Keratinocyte (primary cell): ENCODE measurements at regions not wholly inside any gene's neighbourhood (a gene's known extent, or its start where the extent isn't known, plus 50 kb on each side); places are given as distances from the start of the nearest gene placed in this dataset.
"Not testable (repeated sequence)": the region's sequence is repeated elsewhere in the genome, so short reads cannot be mapped to it uniquely, and the experiment has no call there.

Experiments used
- DNase-seq: peaks from one replicate; pipeline ENCODE4 v3.0.0-alpha.2; 2011; ENCODE audit warnings: low read depth, missing footprints, low spot score
- FAIRE-seq: peaks from 2 replicates; lab custom pipeline; 2011; peaks lifted over from hg19 to GRCh38; lab: Jason Lieb, UNC
- H2AFZ ChIP-seq: 2 replicates; pipeline ENCODE4 v1.6.0; 2012; ENCODE audit warnings: low read length, control low read depth, inconsistent platforms; ENCODE audit not compliant: control insufficient read depth
- H3K27ac ChIP-seq: 2 replicates; pipeline ENCODE4 v1.5.1; 2011; ENCODE audit warnings: low read length; ENCODE audit not compliant: control insufficient read depth, insufficient read depth
- H3K27me3 ChIP-seq: 3 replicates; pipeline ENCODE4 v1.6.0; 2011; ENCODE audit warnings: low read length; ENCODE audit not compliant: control insufficient read depth, insufficient read depth; ENCODE audit errors: extremely low read depth
- H3K36me3 ChIP-seq, 2 experiments: 2 replicates in 1 of 2; 3 replicates in 1 of 2; pipeline ENCODE4 v1.5.1; 2011; ENCODE audit warnings: low read length in 2 of 2, mild to moderate bottlenecking in 1 of 2; ENCODE audit not compliant: control insufficient read depth in 2 of 2, insufficient read depth in 2 of 2; ENCODE audit errors: extremely low read depth in 1 of 2
- H3K4me1 ChIP-seq: 3 replicates; pipeline ENCODE4 v1.5.1; 2011; ENCODE audit warnings: low read length; ENCODE audit not compliant: control insufficient read depth, insufficient read depth; ENCODE audit errors: extremely low read depth
- H3K4me2 ChIP-seq: 3 replicates; pipeline ENCODE4 v1.6.0; 2011; ENCODE audit warnings: low read depth, low read length; ENCODE audit not compliant: control insufficient read depth, insufficient read depth; ENCODE audit errors: extremely low read depth
- H3K4me3 ChIP-seq, 3 experiments: fragments of 200-600 bp in 1 of 3; sonication (generic) in 1 of 3; 2 replicates in 2 of 3; 3 replicates in 1 of 3; pipeline ENCODE4 v1.5.1; 2011 to 2016; ENCODE audit warnings: low read length in 3 of 3, mild to moderate bottlenecking in 3 of 3, control low read depth in 2 of 3, inconsistent platforms in 1 of 3, low read depth in 1 of 3, mixed read lengths in 1 of 3, mixed run types in 1 of 3, moderate library complexity in 1 of 3; ENCODE audit not compliant: control insufficient read depth in 2 of 3, insufficient read depth in 2 of 3; ENCODE audit errors: extremely low read depth in 1 of 3
- H3K79me2 ChIP-seq: 2 replicates; pipeline ENCODE4 v1.6.0; 2012; ENCODE audit warnings: low read length; ENCODE audit not compliant: control insufficient read depth, insufficient read depth
- H3K9ac ChIP-seq: 3 replicates; pipeline ENCODE4 v1.6.0; 2011; ENCODE audit warnings: low read length; ENCODE audit not compliant: control insufficient read depth, insufficient read depth; ENCODE audit errors: extremely low read depth
- H3K9me1 ChIP-seq: 3 replicates; pipeline ENCODE4 v1.6.0; 2011; ENCODE audit warnings: low read length; ENCODE audit not compliant: control insufficient read depth, insufficient read depth; ENCODE audit errors: extremely low read depth
- H3K9me3 ChIP-seq: 2 replicates; pipeline ENCODE4 v1.5.1; 2012; ENCODE audit warnings: low read depth, low read length; ENCODE audit not compliant: control insufficient read depth
- H4K20me1 ChIP-seq: 3 replicates; pipeline ENCODE4 v1.6.0; 2011; ENCODE audit warnings: low read length; ENCODE audit not compliant: control insufficient read depth, insufficient read depth; ENCODE audit errors: extremely low read depth
- EZH2 ChIP-seq: IDR thresholded peaks from one replicate; pipeline ENCODE4 v1.6.1; 2012; ENCODE audit warnings: inconsistent platforms, mild to moderate bottlenecking, low read length, moderate library complexity
- dilution Hi-C: fragments of 300-500 bp; cut with MboI; formaldehyde crosslinking; loops from one replicate; pipeline ENCODE4 v1.7.0; 2020; ENCODE audit warnings: low sequenced_read_pairs; ENCODE audit not compliant: extremely low pct_ligation_motif_present
- TF ChIP-seq, protein P1 (sequence below), 3 experiments: IDR thresholded peaks in 1 of 3; conservative IDR thresholded peaks in 1 of 3; optimal IDR thresholded peaks in 1 of 3; 2 replicates in 2 of 3; 3 replicates in 1 of 3; pipeline versions ENCODE3 to v1.5.1; 2011; ENCODE audit warnings: low read length in 3 of 3, mild to moderate bottlenecking in 3 of 3, moderate library complexity in 2 of 3, control low read depth in 1 of 3, inconsistent platforms in 1 of 3; ENCODE audit not compliant: insufficient read depth in 2 of 3; ENCODE audit errors: extremely low read depth in 1 of 3

DNA sequence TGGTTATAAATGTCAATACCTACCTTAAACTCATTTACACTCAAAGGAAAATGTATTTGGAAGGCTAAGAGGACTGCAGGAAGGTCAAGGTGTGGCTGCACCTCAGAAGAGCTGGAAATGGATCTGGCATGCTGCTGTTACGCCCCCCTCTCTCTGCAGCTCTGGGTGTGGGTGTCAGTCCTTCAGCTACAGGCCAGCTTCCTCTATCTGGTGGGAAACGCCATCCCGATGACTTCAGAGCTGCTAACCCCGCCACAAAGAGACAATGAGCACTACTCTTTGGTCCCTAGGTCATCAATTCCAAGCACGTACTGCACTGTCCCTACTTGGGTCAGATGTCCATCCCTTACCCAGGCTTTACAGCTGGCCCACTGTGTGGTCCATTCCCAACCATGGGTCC is 74.2 kb downstream of the TEX35 start:
- DNase-seq (no peak), FAIRE-seq (no peak)
- TF ChIP-seq EZH2: no peak
- TF ChIP-seq, protein P1, sequence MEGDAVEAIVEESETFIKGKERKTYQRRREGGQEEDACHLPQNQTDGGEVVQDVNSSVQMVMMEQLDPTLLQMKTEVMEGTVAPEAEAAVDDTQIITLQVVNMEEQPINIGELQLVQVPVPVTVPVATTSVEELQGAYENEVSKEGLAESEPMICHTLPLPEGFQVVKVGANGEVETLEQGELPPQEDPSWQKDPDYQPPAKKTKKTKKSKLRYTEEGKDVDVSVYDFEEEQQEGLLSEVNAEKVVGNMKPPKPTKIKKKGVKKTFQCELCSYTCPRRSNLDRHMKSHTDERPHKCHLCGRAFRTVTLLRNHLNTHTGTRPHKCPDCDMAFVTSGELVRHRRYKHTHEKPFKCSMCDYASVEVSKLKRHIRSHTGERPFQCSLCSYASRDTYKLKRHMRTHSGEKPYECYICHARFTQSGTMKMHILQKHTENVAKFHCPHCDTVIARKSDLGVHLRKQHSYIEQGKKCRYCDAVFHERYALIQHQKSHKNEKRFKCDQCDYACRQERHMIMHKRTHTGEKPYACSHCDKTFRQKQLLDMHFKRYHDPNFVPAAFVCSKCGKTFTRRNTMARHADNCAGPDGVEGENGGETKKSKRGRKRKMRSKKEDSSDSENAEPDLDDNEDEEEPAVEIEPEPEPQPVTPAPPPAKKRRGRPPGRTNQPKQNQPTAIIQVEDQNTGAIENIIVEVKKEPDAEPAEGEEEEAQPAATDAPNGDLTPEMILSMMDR (optimal IDR thresholded peaks at IDR 0.05 in 1 of 3, IDR thresholded peaks at IDR 0.05 in 1 of 3, conservative IDR thresholded peaks at IDR 0.05 in 1 of 3; ENCODE audit: extremely low read depth in 1 of 3, insufficient read depth in 2 of 3, low read length in 3 of 3): no peak
- no peak overlapping the region for H3K9ac ChIP-seq
- H2AFZ ChIP-seq: no peak overlapping the region
- no peaks in the 10 kb centered on the region for H3K27me3 ChIP-seq
- H3K4me3 ChIP-seq: no peak overlapping the region
- H3K9me3 ChIP-seq: no peaks in the 10 kb centered on the region
- no peak overlapping the region for H3K4me2 ChIP-seq
- H4K20me1 ChIP-seq: no peaks in the 10 kb centered on the region
- H3K9me1 ChIP-seq: no peaks in the 10 kb centered on the region
- no peaks in the 10 kb centered on the region for H3K4me1 ChIP-seq
- H3K36me3 ChIP-seq: no peaks in the 10 kb centered on the region
- no peak overlapping the region for H3K27ac ChIP-seq
- dilution Hi-C loops: no loop called here
- H3K79me2 ChIP-seq: no peaks in the 10 kb centered on the region

DNA sequence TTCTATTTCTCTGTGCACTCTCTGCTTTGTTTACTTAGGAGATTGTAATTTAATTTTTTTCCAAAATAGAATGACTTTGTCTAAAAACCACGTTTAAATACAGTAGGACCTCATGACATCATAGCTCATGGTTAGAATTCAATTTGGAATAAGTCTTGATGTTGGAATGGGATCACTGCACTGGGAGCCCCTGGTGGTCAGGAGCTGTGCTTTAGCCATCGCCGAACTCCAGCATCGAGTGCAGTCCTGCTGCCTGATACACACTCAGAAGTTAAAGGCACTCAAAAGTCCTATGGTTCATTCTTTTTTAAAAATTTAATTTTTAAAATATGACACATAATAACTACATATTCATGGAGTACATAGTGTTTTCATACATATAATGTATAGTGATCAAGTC is 75.1 kb downstream of the TEX35 start:
- H3K79me2 ChIP-seq: no peaks in the 10 kb centered on the region
- H3K4me1 ChIP-seq: no peaks in the 10 kb centered on the region
- TF ChIP-seq, protein P1 (optimal IDR thresholded peaks at IDR 0.05 in 1 of 3, IDR thresholded peaks at IDR 0.05 in 1 of 3, conservative IDR thresholded peaks at IDR 0.05 in 1 of 3; ENCODE audit: extremely low read depth in 1 of 3, insufficient read depth in 2 of 3, low read length in 3 of 3): no peak
- TF ChIP-seq EZH2: no peak
- no peak overlapping the region for H3K4me2 ChIP-seq
- dilution Hi-C loops: no loop called here
- H3K9ac ChIP-seq: no peak overlapping the region
- H3K9me3 ChIP-seq: no peaks in the 10 kb centered on the region
- H4K20me1 ChIP-seq: no peaks in the 10 kb centered on the region
- DNase-seq: no peak
- no peak overlapping the region for H3K4me3 ChIP-seq
- no peak overlapping the region for H2AFZ ChIP-seq
- no peak overlapping the region for H3K27ac ChIP-seq
- no peaks in the 10 kb centered on the region for H3K27me3 ChIP-seq
- no peaks in the 10 kb centered on the region for H3K9me1 ChIP-seq
- FAIRE-seq: no peak
- no peaks in the 10 kb centered on the region for H3K36me3 ChIP-seq

DNA sequence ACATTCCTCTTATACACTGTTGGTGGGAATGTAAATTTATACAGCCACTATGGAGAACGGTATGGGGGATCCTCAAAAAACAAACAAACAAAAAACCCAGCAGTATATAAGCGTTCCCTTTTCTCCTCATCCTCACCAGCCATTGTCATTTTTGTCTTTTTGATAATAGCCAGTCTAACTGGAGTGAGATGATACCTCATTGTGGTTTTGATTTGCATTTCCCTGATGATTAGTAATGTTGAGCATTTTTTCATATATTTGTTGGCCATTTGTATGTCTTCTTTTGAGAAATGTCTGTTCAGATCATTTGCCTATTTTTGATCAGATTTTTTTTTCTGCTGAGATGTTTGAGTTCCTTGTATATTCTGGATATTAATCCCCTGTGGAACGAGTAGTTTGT is 76.1 kb downstream of the TEX35 start:
- H3K27ac ChIP-seq, H3K79me2 ChIP-seq, H4K20me1 ChIP-seq, DNase-seq, H3K9ac ChIP-seq, dilution Hi-C loops, H3K4me1 ChIP-seq, H3K4me2 ChIP-seq, H3K9me1 ChIP-seq, H2AFZ ChIP-seq, FAIRE-seq, H3K9me3 ChIP-seq, H3K4me3 ChIP-seq, H3K27me3 ChIP-seq, H3K36me3 ChIP-seq: not testable (repeated sequence)

DNA sequence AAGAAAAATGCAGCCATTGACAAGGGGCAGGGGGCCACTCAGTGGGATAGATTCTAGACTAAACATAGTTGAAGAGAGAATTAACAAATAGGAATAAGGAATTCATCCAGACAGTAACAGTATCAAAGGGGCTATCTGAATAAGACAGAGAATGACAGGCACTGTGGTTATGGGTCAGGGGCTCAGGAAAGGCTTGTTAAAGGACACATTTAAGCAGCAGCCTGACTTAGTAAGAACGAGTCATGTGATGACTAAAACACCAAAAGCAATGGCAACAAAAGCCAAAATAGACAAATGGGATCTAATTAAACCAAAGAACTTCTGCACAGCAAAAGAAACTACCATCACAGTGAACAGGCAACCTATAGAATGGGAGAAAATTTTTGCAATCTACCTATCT is 78.9 kb downstream of the TEX35 start:
- DNase-seq, H4K20me1 ChIP-seq, H3K4me1 ChIP-seq, H3K36me3 ChIP-seq, H3K27ac ChIP-seq, H3K9me1 ChIP-seq, H3K4me3 ChIP-seq, H3K4me2 ChIP-seq, H3K27me3 ChIP-seq, dilution Hi-C loops, H3K79me2 ChIP-seq, FAIRE-seq, H3K9ac ChIP-seq, H2AFZ ChIP-seq, H3K9me3 ChIP-seq: not testable (repeated sequence)
